ENCODE measurements at regions not wholly inside any gene's neighbourhood (a gene's known extent, or its start where the extent isn't known, plus 50 kb on each side); places are given as distances from the start of the nearest gene placed in this dataset.
"Not testable (repeated sequence)": the region's sequence is repeated elsewhere in the genome, so short reads cannot be mapped to it uniquely, and the experiment has no call there.

GRCh38 chr3:182612332-182612731, 181.0 kb upstream of the ATP11B start:
- FAIRE-seq, result no peak

DNA sequence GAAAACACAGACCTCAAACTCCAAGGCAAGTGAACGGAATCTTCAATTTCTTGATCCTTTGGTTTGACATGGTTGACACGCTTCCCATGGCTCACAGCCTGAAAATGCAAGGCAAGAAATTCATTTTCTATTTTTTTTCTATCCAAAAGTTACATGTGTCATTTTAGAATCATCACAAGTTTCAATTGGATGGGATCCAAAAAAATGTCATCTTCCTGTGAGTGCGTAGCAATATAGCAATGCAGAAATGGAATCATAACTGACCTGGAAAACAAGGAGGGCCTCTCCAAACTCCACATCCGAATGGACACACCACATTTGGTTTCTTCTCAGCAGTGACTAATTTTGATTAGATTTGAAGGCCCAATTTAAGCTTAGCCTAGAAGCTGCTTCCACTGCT, 175.8 kb upstream of the ATP11B start:
- no peak for FAIRE-seq

DNA sequence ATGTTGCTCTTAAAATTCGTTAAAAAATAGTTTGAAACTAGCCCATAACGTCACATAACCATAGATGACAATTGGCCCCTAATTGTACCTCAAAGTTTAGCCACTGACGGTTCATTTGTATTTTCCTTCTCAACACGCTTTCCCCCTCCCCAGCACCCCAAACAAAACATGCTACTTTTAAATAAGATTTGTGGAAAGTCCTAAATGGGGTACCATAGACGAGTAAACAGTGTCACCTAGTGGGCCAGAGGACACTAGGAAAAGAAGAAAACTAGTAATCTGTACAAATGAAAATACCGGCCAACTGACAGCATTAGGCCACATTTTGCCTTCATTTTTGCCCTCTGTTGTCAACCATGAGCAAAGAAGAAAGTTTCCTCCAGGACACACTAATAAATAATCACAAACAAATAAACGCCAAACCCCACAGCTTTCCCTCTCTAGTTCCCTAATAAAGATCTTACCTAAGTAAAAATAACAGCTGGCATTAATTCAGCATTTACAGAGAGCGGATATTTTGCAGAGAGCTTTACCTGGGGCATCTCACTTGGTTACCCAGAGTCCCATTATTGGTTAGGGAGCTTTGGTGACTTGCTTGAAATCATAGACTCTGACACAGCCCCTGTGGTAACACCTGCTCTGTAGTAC, 175.1 kb upstream of the ATP11B start:
- FAIRE-seq, result no peak

DNA sequence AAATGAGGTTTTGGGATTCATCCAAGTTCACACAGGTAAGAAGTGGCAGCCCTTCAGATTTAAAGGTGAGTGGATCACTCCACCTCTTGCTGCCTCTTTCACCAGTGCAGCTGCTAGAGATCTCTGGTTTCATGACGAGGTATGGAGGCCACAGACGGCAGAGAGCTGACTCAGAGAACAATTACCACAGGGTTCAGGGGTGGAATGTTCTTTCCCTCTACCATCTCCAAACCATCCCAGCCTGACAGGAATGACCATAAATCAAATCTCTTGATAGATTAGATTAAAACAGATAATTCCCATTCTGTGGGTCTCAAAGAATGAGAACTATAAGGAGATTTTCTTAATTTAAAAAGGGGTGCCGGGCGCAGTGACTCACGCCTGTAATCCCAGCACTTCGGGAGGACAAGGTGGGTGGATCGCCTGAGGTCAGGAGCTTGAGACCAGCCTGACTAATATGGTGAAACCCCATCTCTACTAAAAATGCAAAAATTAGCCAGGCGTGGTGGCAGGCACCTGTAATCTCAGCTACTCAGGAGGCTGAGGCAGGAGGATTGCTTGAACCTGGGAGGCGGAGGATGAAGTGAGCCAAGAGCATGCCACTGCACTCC, 174.2 kb upstream of the ATP11B start:
- no peak for FAIRE-seq

GRCh38 chr3:182620723-182621434, 172.4 kb upstream of the ATP11B start:
- FAIRE-seq, result no peak

GRCh38 chr3:182621435-182622240, 171.7 kb upstream of the ATP11B start:
- no peak for FAIRE-seq

DNA sequence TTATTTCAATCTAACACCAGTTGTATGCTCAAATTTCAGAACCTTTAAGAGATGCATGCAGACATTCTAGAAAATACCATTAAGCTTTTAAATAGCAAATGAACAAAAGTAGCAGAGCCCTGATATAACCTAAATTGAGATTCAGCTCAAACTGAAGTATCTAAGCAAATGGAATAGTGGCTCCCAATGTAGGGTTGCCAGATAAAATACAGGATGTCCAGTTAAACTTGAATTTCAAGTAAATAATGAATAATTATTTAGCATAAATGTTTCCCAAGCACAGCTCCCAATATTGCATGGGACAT, 171.1 kb upstream of the ATP11B start:
- FAIRE-seq, result no peak

GRCh38 chr3:182626484-182627467, 166.5 kb upstream of the ATP11B start:
- FAIRE-seq, result no peak

GRCh38 chr3:182628531-182628930, 164.8 kb upstream of the ATP11B start:
- FAIRE-seq, result no peak

DNA sequence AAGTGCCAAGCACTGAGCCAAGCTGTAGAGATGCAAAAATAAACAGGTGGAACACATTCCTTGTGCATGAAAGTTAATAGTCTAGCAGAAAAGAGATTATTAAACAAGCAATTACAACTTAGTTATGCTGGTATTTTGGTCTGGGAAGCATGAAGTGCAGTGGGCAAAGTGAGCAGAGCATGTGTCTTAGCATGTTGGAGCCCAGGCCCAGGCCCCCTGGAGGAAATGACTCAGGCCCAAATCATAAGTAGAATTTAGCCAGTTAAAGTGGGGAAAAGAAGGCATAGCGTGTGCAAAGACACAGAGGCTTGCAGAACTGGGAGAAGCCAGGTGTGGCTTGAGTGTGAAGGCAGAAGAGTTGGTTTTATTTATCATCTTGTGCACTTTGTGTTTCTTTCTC, 163.8 kb upstream of the ATP11B start:
- FAIRE-seq, result no peak

DNA sequence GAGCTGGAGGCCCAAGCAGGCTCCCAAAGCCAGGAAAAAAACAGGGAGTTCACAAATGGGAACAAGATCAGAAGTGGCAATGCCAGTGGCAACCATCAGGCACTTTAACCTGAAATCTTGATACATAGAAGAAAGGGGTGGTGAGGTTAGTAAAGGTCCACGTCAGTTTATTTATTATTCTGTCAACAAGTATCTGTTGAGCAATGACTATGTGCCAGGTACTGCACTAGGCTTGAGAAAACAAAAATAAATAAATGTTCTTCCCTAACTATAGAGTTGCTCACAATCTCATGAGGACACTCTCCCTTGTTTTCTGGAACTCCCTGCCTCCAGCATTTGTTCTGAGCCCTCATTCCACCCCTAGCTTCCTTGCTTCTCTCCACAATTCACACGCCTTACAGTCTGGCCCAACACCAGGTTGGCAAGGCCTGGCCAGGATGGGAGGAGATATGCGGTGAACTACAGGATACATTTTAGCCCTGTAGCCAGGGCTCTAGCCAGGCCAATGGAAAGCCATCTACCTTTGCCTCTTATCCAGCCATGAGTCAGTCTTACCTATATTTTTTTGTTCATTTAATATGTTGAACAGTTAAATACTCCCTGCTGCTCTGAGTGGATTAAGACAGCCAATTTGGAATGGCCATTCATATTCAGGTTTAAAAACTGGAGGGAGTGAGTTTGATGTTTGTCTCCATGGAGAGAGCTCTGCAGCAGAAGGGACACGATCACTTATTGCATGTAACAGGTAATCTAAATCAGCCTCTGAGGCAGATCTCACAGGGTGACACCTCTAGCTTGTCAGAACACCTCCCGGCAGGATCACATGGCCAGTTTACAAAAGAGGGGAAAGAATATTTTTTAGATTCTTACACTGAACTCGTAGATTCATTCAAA, 161.9 kb upstream of the ATP11B start:
- no peak for FAIRE-seq

GRCh38 chr3:182632077-182632393, 161.3 kb upstream of the ATP11B start:
- FAIRE-seq, result no peak

DNA sequence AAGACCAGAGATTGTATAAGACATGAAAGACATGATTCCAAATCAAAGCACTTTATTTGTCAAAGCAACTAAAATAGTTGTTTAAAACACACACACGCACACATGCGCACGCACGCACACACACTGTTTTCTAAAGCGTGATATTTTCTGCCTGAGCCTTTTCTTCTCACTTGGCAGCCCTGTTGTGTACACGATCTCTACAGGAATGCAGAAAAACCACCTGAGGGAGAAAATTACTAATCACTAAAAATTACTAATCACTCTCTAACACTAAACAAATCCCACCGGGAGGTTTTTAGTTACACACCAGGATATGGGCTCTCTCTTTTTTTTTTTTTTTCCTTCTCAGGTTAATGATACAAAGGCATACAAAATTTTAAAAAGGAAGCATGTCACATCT, 160.1 kb upstream of the ATP11B start:
- FAIRE-seq, result no peak

- FAIRE-seq, result no peak
Measured at GRCh38 chr3:182636646-182637045, 156.7 kb upstream of the ATP11B start.

DNA sequence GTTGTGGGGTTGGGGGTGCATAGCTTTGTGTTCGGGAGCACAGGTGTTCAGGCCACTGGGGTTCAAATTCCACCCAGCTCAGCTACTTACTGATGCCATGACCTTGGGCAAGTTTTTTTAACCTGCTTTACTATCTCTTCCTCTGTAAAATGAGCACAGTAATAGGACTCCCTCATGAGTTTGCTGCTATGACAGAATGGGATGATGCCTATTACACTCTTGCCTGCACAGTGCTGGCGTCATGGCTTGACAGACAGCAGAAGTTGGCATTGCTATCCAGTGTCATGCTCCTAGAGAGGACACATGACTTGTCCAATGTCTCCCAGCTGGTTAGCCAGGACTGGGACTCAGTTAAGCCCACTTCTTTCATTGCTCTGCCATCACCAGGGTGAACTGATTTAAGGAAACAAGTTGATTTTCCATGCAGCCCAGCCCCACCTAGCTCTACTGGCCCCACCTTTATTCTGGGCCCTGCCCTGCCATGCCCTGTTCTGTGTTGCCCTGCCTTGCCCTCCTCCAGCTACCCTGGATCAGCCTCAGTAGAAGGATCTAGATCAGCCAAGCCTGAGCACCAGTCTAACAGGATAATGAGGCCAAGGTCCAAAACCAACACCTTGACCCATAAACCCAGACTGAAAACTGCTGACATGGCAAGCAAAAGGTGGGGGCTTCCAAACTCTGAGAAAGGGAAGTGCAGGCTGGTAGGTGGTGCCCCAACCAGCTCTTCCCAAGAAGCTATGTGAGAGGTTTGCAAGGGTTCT, 155.8 kb upstream of the ATP11B start:
- FAIRE-seq, result no peak

- no peak for FAIRE-seq
Measured at GRCh38 chr3:182644013-182644412, 149.3 kb upstream of the ATP11B start.

DNA sequence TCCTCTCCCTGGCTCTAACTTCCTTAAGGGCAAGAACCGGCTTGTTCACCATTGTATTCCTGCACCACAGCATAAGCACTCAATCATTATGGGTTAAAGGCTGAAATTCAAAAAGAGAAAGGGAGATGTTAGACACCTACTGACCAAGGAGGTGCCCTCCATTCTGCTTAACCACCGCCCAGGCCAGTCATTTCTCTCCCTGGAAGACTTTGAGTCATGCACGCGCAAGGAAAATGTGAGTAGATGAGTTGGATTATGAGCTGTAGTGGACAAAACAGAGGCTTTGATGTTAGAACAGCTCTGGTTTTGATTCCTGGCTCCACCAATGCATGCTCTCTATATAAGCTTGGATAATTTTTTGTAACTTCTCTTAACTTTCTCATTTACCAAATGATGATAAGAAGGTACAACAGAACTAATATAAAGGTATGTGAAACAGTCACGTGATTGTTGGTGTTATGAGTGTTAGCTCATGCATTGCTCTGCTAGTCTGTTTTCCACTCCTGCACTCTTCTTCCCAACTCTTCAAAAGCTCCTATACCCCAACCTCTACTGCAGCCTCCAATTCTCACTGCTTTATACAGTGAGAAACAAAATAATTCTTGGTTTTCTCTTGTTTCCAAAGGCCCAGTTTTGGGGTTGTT, 148.4 kb upstream of the ATP11B start:
- no peak for FAIRE-seq

DNA sequence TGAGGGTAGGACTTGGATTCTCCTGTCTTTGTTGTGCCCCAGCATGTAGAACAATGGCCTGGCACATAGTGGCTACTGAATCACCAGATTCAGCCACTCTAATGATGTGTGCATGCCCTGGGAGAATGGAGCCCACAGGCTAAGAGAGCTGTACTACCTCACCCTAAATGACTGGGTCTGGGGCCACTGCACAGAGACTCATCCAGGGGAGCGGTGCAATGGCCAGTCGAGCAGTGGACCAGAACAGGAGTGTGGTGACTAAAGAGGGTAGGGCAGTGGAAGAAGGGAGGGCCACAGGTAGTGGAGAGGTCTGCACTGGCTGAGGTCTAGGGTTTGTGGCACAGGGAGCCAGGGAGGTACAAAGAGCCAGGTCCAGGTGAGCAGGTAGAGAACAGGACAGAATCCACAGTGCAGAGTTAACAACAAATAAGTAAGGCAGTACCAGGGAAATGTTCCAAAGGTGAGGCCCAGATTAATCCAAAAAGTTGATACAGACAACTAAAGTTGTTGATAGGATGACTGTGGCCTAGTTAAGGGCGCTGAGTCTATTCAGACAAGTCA, 142.7 kb upstream of the ATP11B start:
- no peak for FAIRE-seq

DNA sequence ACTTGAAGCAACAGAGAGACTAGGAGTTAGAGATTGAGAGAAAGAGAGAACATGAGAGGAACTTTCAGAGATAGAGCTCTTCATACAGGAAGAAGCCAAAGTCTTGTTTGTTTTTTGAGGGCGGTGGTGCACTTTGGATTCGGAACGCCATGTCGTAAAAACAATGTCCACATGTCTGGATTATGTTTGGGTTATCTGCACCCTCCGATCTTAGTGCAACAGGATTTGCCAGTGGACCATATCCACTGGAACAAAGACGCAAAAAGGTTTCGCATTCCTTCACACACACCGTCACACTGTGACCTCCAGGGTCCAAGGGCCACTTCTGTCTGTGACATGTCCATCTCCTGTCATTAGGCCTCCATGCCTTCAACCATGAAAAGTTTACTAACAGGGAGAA, 141.8 kb upstream of the ATP11B start:
- FAIRE-seq, result no peak

DNA sequence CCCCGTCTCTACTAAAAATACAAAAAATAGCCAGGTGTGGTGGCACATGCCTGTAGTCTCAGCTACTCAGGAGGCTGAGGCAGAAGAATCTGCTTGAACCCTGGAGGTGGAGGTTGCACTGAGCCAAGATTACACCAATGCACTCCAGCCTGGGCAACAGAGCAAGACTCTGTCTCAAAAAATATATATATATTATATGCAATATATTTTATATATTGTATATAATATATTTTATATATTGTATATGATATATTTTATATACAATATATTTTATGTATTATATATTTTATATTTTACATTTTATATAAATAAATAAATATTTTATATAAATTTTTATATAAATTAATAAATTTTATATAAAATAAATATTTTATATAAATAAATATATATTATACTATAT, 140.2 kb upstream of the ATP11B start:
- not testable (repeated sequence) for FAIRE-seq
